GM12878 (cell line): ENCODE measurements at regions not wholly inside any gene's neighbourhood (a gene's known extent, or its start where the extent isn't known, plus 50 kb on each side); places are given as distances from the start of the nearest gene placed in this dataset.

Experiments used
- ATAC-seq: fragments of 200-7000 bp; cut with Tn5 transposase; 3 replicates; pipeline ENCODE4 v1.9.1; 2020; ENCODE audit warnings: mild to moderate bottlenecking, moderate library complexity
- BruUV-seq: library from RNA; stranded (reverse); fragments of 400-500 nt; replicated peaks from 2 replicates; lab custom pipeline; 2021; lab: Mats Ljungman, UMichigan
- CTCF ChIA-PET: fragments of 300-600 bp; sonication (Branson Sonifier 250); formaldehyde crosslinking; extraction: SDS; loops from one replicate; lab custom pipeline; 2021; ENCODE audit warnings: inconsistent platforms; lab: Yijun Ruan, JAX
- POLR2A ChIA-PET: fragments of 350-600 bp; formaldehyde crosslinking; extraction: SDS; loops from one replicate; lab custom pipeline; 2021; ENCODE audit warnings: inconsistent platforms; lab: Charles Lee
- RAD21 ChIA-PET: fragments of 300-600 bp; sonication (Branson Sonifier 250); formaldehyde crosslinking; loops from one replicate; lab custom pipeline; 2023; ENCODE audit warnings: antibody characterized with exemption; ENCODE audit not compliant: unreplicated experiment; lab: Charles Lee
- SMC1A ChIA-PET: fragments of 300-600 bp; sonication (Branson Sonifier 250); formaldehyde crosslinking; loops from one replicate; lab custom pipeline; 2023; ENCODE audit not compliant: unreplicated experiment, uncharacterized antibody; lab: Charles Lee
- DNase-seq: peaks from one replicate; pipeline ENCODE4 v3.0.0-alpha.2; 2011; ENCODE audit warnings: low read depth, low spot score
- FAIRE-seq: peaks from 3 replicates; lab custom pipeline; 2011; peaks lifted over from hg19 to GRCh38; lab: Jason Lieb, UNC
- H2AFZ ChIP-seq: 2 replicates; pipeline ENCODE4 v1.6.0; 2011; ENCODE audit warnings: low read depth, low read length, control low read depth; ENCODE audit not compliant: control insufficient read depth
- H3K27ac ChIP-seq: 2 replicates; pipeline ENCODE4 v1.5.1; 2011; ENCODE audit warnings: control low read depth; ENCODE audit not compliant: control insufficient read depth, insufficient read depth
- H3K27me3 ChIP-seq, 2 experiments: replicated peaks in 1 of 2; 2 replicates each; pipeline versions ENCODE4 v1.6.0 to v1.6.1; 2011; ENCODE audit warnings: low read length in 1 of 2; ENCODE audit not compliant: control insufficient read depth in 2 of 2, insufficient read depth in 2 of 2
- H3K36me3 ChIP-seq, 2 experiments: 2 replicates each; pipeline ENCODE4 v1.5.1; 2011; ENCODE audit warnings: low read length in 1 of 2; ENCODE audit not compliant: control insufficient read depth in 2 of 2, insufficient read depth in 2 of 2
- H3K4me1 ChIP-seq: 2 replicates; pipeline ENCODE4 v1.6.1; 2011; ENCODE audit warnings: mild to moderate bottlenecking, low read length, moderate library complexity, mixed read lengths; ENCODE audit not compliant: control insufficient read depth, insufficient read depth
- H3K4me2 ChIP-seq: 2 replicates; pipeline ENCODE4 v1.6.0; 2011; ENCODE audit warnings: control low read depth; ENCODE audit not compliant: control insufficient read depth, insufficient read depth
- H3K4me3 ChIP-seq: fragments of 200-600 bp; sonication (generic); 2 replicates; pipeline ENCODE4 v1.5.1; 2016
- H3K79me2 ChIP-seq: 2 replicates; pipeline ENCODE4 v1.6.0; 2011; ENCODE audit warnings: low read length; ENCODE audit not compliant: control insufficient read depth, insufficient read depth
- H3K9ac ChIP-seq: 2 replicates; pipeline ENCODE4 v1.8.0; 2011; ENCODE audit warnings: low read length, control low read depth, mixed read lengths; ENCODE audit not compliant: control insufficient read depth, insufficient read depth
- H3K9me3 ChIP-seq: replicated peaks from 3 replicates; pipeline ENCODE4 v1.5.1; 2011; ENCODE audit warnings: mild to moderate bottlenecking, low read length; ENCODE audit not compliant: control insufficient read depth, insufficient read depth
- H4K20me1 ChIP-seq: 2 replicates; pipeline ENCODE4 v1.6.0; 2011; ENCODE audit not compliant: control insufficient read depth, insufficient read depth
- ETV6 ChIP-seq, 2 experiments: fragments of 450-650 bp in 1 of 2; IDR thresholded peaks in 1 of 2; conservative IDR thresholded peaks in 1 of 2; 2 replicates each; pipeline ENCODE4 v1.6.1; 2014; ENCODE audit warnings: antibody characterized with exemption in 1 of 2, borderline replicate concordance in 1 of 2, low read depth in 1 of 2, mild to moderate bottlenecking in 1 of 2, moderate library complexity in 1 of 2
- FOXK2 ChIP-seq: fragments of 450-650 bp; IDR thresholded peaks from 2 replicates; pipeline ENCODE4 v1.6.1; 2017; ENCODE audit warnings: mild to moderate bottlenecking, moderate library complexity
- HDGF ChIP-seq: fragments of 450-650 bp; IDR thresholded peaks from 2 replicates; pipeline ENCODE4 v1.6.1; 2016; ENCODE audit warnings: antibody characterized with exemption
- IRF3 ChIP-seq: fragments of 450-650 bp; IDR thresholded peaks from 2 replicates; pipeline ENCODE4 v1.6.1; 2014; ENCODE audit warnings: mild to moderate bottlenecking
- JUNB ChIP-seq: IDR thresholded peaks from 2 replicates; pipeline ENCODE4 v1.6.1; 2016; ENCODE audit warnings: antibody characterized with exemption, mild to moderate bottlenecking
- KDM1A ChIP-seq: fragments of 200-600 bp; sonication (generic); IDR thresholded peaks from 2 replicates; pipeline ENCODE4 v1.6.1; 2016; ENCODE audit warnings: borderline replicate concordance
- NFIC ChIP-seq: IDR thresholded peaks from 2 replicates; pipeline ENCODE4 v1.6.1; 2012; ENCODE audit warnings: low read depth, mild to moderate bottlenecking, inconsistent platforms, low read length, moderate library complexity
- RELA ChIP-seq: fragments of 450-650 bp; IDR thresholded peaks from 2 replicates; pipeline ENCODE4 v1.8.0; 2014; ENCODE audit warnings: borderline replicate concordance; ENCODE audit not compliant: partially characterized antibody
- RELB ChIP-seq: fragments of 450-650 bp; IDR thresholded peaks from 2 replicates; pipeline ENCODE4 v1.6.1; 2017; ENCODE audit warnings: low read depth, mild to moderate bottlenecking, moderate library complexity
- REST ChIP-seq: IDR thresholded peaks from 2 replicates; pipeline ENCODE4 v1.6.1; 2012; ENCODE audit warnings: mild to moderate bottlenecking, low read depth, low read length
- RUNX3 ChIP-seq: IDR thresholded peaks from 2 replicates; pipeline ENCODE4 v1.6.1; 2012; ENCODE audit warnings: low read length, inconsistent platforms
- SMARCA5 ChIP-seq: fragments of 450-650 bp; IDR thresholded peaks from 2 replicates; pipeline ENCODE4 v1.6.1; 2017; ENCODE audit warnings: mild to moderate bottlenecking
- WRNIP1 ChIP-seq: IDR thresholded peaks from 2 replicates; pipeline ENCODE4 v1.6.1; 2011; ENCODE audit warnings: low read depth, low read length, improper control_type of control experiment, borderline replicate concordance
- ZBED1 ChIP-seq: IDR thresholded peaks from 2 replicates; pipeline ENCODE4 v1.6.1; 2016; ENCODE audit warnings: borderline replicate concordance
- ZNF622 ChIP-seq: fragments of 450-650 bp; IDR thresholded peaks from 2 replicates; pipeline ENCODE4 v1.6.1; 2017; ENCODE audit warnings: mild to moderate bottlenecking, inconsistent platforms
- WGBS: methylation state at CpG from one replicate; pipeline ENCODE4 v1.1.6; 2016; ENCODE audit warnings: low lambda C conversion rate; ENCODE audit not compliant: insufficient replicate concordance, insufficient coverage; ENCODE audit errors: missing lambda C conversion rate; 5-methylcytosine and 5-hydroxymethylcytosine counted together
- in situ Hi-C: fragments of 300-500 bp; cut with MboI; formaldehyde crosslinking; loops from 9 replicates; pipeline ENCODE4 v1.14.3; 2018; ENCODE audit warnings: mixed read lengths
- intact Hi-C: fragments of 100-400 bp; cut with micrococcal nuclease; formaldehyde crosslinking; loops from one replicate; pipeline ENCODE4 v1.14.2; 2022; ENCODE audit not compliant: unreplicated experiment

DNA sequence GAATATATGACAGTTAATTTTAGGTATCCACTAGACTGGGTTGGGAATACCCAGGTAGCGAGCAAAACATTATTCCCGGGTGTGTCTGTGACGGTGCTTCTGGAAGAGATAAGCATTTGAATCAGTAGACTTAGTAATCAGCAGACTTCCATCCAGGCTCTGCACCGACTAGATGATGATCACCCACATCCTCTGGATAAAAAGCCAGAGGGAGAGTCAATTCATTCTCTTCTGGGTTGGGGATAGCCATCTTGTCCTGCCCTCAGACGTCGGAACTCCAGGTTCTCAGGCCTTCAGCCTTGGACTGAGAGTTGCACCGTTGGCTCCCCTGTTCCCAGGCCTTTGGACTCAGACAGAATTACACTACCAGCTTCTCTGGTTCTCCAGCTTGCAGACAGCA is 168.0 kb downstream of the PHLDA1 start (continued):
- no peak for TF ChIP-seq RELA
- TF ChIP-seq ZNF622: no peak
- no peak for TF ChIP-seq SMARCA5
- TF ChIP-seq IRF3: no peak
- TF ChIP-seq HDGF: no peak
- TF ChIP-seq NFIC: no peak
- no peak for TF ChIP-seq RELB
- TF ChIP-seq FOXK2: no peak

GRCh38 chr12:75862692-75863471 is 168.7 kb downstream of the PHLDA1 start:
- ChIA-PET SMC1A (interaction anchor here (0.9 kb wide), 1 partner anchor 20 kb away, joined by 4 read pairs; no protein-coding TSS in a partner anchor), CTCF (no interaction called here), RAD21 (no interaction called here), POLR2A (no interaction called here)
- H3K27me3 ChIP-seq: no peaks in the 10 kb centered on the region
- intact Hi-C loops (no loop called here), in situ Hi-C loops (no loop called here)
- H3K9me3 ChIP-seq: no peaks in the 10 kb centered on the region
- H3K36me3 ChIP-seq: no peaks in the 10 kb centered on the region
- H2AFZ ChIP-seq: no peak overlapping the region
- H3K9ac ChIP-seq: no peak overlapping the region
- no peak overlapping the region for H3K4me2 ChIP-seq
- no peak for FAIRE-seq
- no peak for ATAC-seq
- DNase-seq: no peak
- no TSS peak for BruUV-seq
- no peak overlapping the region for H3K27ac ChIP-seq
- H3K79me2 ChIP-seq: no peaks in the 10 kb centered on the region
- no peaks in the 10 kb centered on the region for H4K20me1 ChIP-seq
- WGBS: 47% methylated on average over 2 of the region's 2 CpGs
- H3K4me1 ChIP-seq: no peaks in the 10 kb centered on the region
- no peak overlapping the region for H3K4me3 ChIP-seq
- no peak for TF ChIP-seq WRNIP1
- TF ChIP-seq REST: no peak
- no peak for TF ChIP-seq JUNB
- no peak for TF ChIP-seq RUNX3
- TF ChIP-seq ETV6 (conservative IDR thresholded peaks at IDR 0.05 in 1 of 2, IDR thresholded peaks at IDR 0.05 in 1 of 2; ENCODE audit: borderline replicate concordance in 1 of 2, low read depth in 1 of 2): no peak
- no peak for TF ChIP-seq KDM1A
- no peak for TF ChIP-seq ZBED1
